ENCODE measurements at regions not wholly inside any gene's neighbourhood (a gene's known extent, or its start where the extent isn't known, plus 50 kb on each side); places are given as distances from the start of the nearest gene placed in this dataset.

DNA sequence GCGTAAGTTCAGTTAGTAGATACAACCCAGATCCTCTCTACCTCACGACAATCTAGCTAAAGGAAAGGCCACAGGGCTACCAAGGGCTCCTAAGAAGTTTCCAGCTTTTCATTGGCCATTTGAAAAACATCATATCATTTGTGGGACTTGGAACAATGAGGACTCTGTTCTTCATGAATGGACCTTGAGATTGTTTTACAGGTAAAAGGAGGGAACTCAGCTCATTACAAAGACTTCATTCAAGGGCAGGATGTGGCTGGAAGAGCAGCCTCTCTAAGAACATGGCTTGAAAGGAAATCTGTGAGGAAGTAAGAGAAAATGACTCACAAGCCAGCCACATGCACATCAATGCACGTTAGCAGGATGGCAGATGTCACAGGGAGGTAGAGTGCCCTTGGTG, 105.9 kb upstream of the SLC7A11 start:
- intact Hi-C loops (cut with micrococcal nuclease) (no loop called here), in situ Hi-C loops (cut with MboI; ENCODE audit: low sequenced_read_pairs) (no loop called here), dilution Hi-C loops (cut with HindIII; ENCODE audit: low sequenced_read_pairs, unreplicated experiment) (no loop called here)
- Histone ChIP-seq H4K20me1 (ENCODE audit: insufficient read depth, low read length) (no peaks in the 10 kb centered on the region), H3K4me1 (ENCODE audit: control insufficient read depth, insufficient read depth, low read length) (no peaks in the 10 kb centered on the region), H3K14ac (replicated peaks; ENCODE audit: low read depth, low read length) (no peak overlapping the region), H2AK9ac (replicated peaks; ENCODE audit: low read depth, low read length, poor library complexity) (no peak overlapping the region), H2BK20ac (ENCODE audit: low read depth, low read length) (no peak overlapping the region), H3K27ac (ENCODE audit: insufficient read depth, low read length) (no peak overlapping the region), H3K9me1 (ENCODE audit: insufficient read depth, low read length) (no peaks in the 10 kb centered on the region), H2BK5ac (ENCODE audit: low read depth, low read length, poor library complexity, severe bottlenecking) (no peak overlapping the region), H3K56ac (ENCODE audit: extremely low read depth, insufficient read depth, low read length) (no peak overlapping the region), H3K23ac (ENCODE audit: low read depth, low read length) (no peak overlapping the region), H2BK15ac (ENCODE audit: low read depth, low read length) (no peak overlapping the region), H3K9ac (ENCODE audit: low read depth, low read length) (no peak overlapping the region), H3K18ac (ENCODE audit: low read depth, low read length) (no peak overlapping the region), H2AK5ac (ENCODE audit: low read depth, low read length) (no peak overlapping the region), H3K4me2 (ENCODE audit: low read depth, low read length) (no peak overlapping the region), H4K91ac (ENCODE audit: insufficient read depth, low read depth, low read length) (no peak overlapping the region), H3K4me3 (ENCODE audit: insufficient read depth, low read depth, low read length) (no peak overlapping the region), H3K4ac (ENCODE audit: low read depth, low read length) (no peak overlapping the region), H3K27me3 (ENCODE audit: control insufficient read depth, insufficient read depth, low read length) (no peaks in the 10 kb centered on the region), H4K5ac (ENCODE audit: low read depth, low read length) (no peak overlapping the region), H2AFZ (replicated peaks; ENCODE audit: low read length, poor library complexity) (no peak overlapping the region), H4K8ac (ENCODE audit: low read depth in 2 of 2, low read length in 2 of 2) (no peak overlapping the region), H2BK120ac (ENCODE audit: low read depth, low read length) (no peak overlapping the region), H3K79me1 (ENCODE audit: low read depth in 1 of 2, low read length in 2 of 2) (no peaks in the 10 kb centered on the region), H3K36me3 (ENCODE audit: control insufficient read depth, insufficient read depth, low read length) (no peaks in the 10 kb centered on the region), H3K9me3 (ENCODE audit: control insufficient read depth, insufficient read depth, low read length) (no peaks in the 10 kb centered on the region)
- ATAC-seq (ENCODE audit: low read depth), result no peak
- no TSS peak for BruUV-seq (replicated peaks)
- ChIA-PET POLR2A (ENCODE audit: unreplicated experiment) (no interaction called here), CTCF (no interaction called here)
- peak; percentile 22 for DNase-seq
- TF ChIP-seq CHD1 (IDR thresholded peaks at IDR 0.05; ENCODE audit: low read depth, low read length) (no peak), MXI1 (IDR thresholded peaks at IDR 0.05; ENCODE audit: borderline replicate concordance, low read depth, low read length) (no peak), FOS (IDR thresholded peaks at IDR 0.05; ENCODE audit: low read depth, low read length) (no peak)
- TF ChIP-seq, protein P1, sequence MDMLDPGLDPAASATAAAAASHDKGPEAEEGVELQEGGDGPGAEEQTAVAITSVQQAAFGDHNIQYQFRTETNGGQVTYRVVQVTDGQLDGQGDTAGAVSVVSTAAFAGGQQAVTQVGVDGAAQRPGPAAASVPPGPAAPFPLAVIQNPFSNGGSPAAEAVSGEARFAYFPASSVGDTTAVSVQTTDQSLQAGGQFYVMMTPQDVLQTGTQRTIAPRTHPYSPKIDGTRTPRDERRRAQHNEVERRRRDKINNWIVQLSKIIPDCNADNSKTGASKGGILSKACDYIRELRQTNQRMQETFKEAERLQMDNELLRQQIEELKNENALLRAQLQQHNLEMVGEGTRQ (IDR thresholded peaks at IDR 0.05; ENCODE audit: low read depth, low read length), result no peak
- no CpG with 5 or more reads among the region's 3 CpGs for whole genome bisulfite sequencing, 2 experiments (ENCODE audit: extremely low coverage in 2 of 2, insufficient read length in 1 of 2)
